MM.1S (cell line): ENCODE measurements at regions not wholly inside any gene's neighbourhood (a gene's known extent, or its start where the extent isn't known, plus 50 kb on each side); places are given as distances from the start of the nearest gene placed in this dataset.

Source experiments
- DNase-seq: peaks from one replicate; pipeline ENCODE4 v3.0.0-alpha.2; 2015
- H2AFZ ChIP-seq: fragments of 300-600 bp; sonication (generic); 2 replicates; pipeline ENCODE4 v1.6.0; 2016; ENCODE audit warnings: antibody characterized with exemption, low read length
- H3F3A ChIP-seq: fragments of 300-600 bp; sonication (generic); 2 replicates; pipeline ENCODE4 v1.6.1; 2016; ENCODE audit warnings: mild to moderate bottlenecking, antibody characterized with exemption, low read length, moderate library complexity, mixed read lengths; ENCODE audit not compliant: insufficient read depth
- H3K27ac ChIP-seq: fragments of 300-600 bp; sonication (generic); 2 replicates; pipeline ENCODE4 v1.5.1; 2016; ENCODE audit warnings: mild to moderate bottlenecking, low read length
- H3K27me3 ChIP-seq: fragments of 300-600 bp; sonication (generic); replicated peaks from 2 replicates; pipeline ENCODE4 v1.6.0; 2016; ENCODE audit warnings: low read length; ENCODE audit not compliant: insufficient read depth
- H3K36me3 ChIP-seq: fragments of 300-600 bp; sonication (generic); replicated peaks from 2 replicates; pipeline ENCODE4 v1.6.1; 2016; ENCODE audit warnings: mild to moderate bottlenecking, low read length, mixed read lengths; ENCODE audit not compliant: insufficient read depth
- H3K4me1 ChIP-seq: fragments of 300-600 bp; sonication (generic); 2 replicates; pipeline ENCODE4 v1.6.1; 2016; ENCODE audit warnings: low read length, mixed read lengths
- H3K4me2 ChIP-seq: fragments of 300-600 bp; sonication (generic); 2 replicates; pipeline ENCODE4 v1.6.0; 2016; ENCODE audit warnings: low read depth, low read length
- H3K4me3 ChIP-seq: fragments of 300-600 bp; sonication (generic); 2 replicates; pipeline ENCODE4 v1.5.1; 2016; ENCODE audit warnings: low read length, mixed read lengths
- H3K79me2 ChIP-seq: fragments of 300-600 bp; sonication (generic); 2 replicates; pipeline ENCODE4 v1.6.1; 2016; ENCODE audit warnings: mixed run types, low read length, mixed read lengths
- H3K9ac ChIP-seq: fragments of 300-600 bp; sonication (generic); 2 replicates; pipeline ENCODE4 v1.6.1; 2016; ENCODE audit warnings: low read length, mixed read lengths
- H3K9me2 ChIP-seq: fragments of 300-600 bp; sonication (generic); replicated peaks from 2 replicates; pipeline ENCODE4 v1.6.1; 2016; ENCODE audit warnings: mild to moderate bottlenecking, low read length, mixed read lengths; ENCODE audit not compliant: insufficient read depth
- H3K9me3 ChIP-seq: fragments of 300-600 bp; sonication (generic); replicated peaks from 2 replicates; pipeline ENCODE4 v1.6.1; 2016; ENCODE audit warnings: mild to moderate bottlenecking, low read length, mixed read lengths; ENCODE audit not compliant: insufficient read depth
- H4K20me1 ChIP-seq: fragments of 300-600 bp; sonication (generic); 2 replicates; pipeline ENCODE4 v1.6.1; 2016; ENCODE audit warnings: mild to moderate bottlenecking, low read length, moderate library complexity, mixed read lengths; ENCODE audit not compliant: insufficient read depth
- CTCF ChIP-seq: fragments of 300-600 bp; sonication (generic); IDR thresholded peaks from 2 replicates; pipeline ENCODE4 v1.5.1; 2016; ENCODE audit warnings: antibody characterized with exemption, low read length, mixed read lengths
- EZH2 ChIP-seq: fragments of 300-600 bp; sonication (generic); optimal IDR thresholded peaks from 2 replicates; pipeline ENCODE3; 2017; ENCODE audit warnings: low read depth, mild to moderate bottlenecking, antibody characterized with exemption, low read length, mixed read lengths
- EZH2phosphoT487 ChIP-seq: fragments of 300-600 bp; sonication (generic); IDR thresholded peaks from 2 replicates; pipeline ENCODE4 v1.6.1; 2018; ENCODE audit warnings: antibody characterized with exemption, low read length

GRCh38 chr18:39788383-39788782 is 2166.7 kb upstream of the PIK3C3 start:
- no peaks in the 10 kb centered on the region for H3K4me1 ChIP-seq
- H3K36me3 ChIP-seq, result no peaks in the 10 kb centered on the region
- H3K27ac ChIP-seq, result no peak overlapping the region
- no peaks in the 10 kb centered on the region for H3F3A ChIP-seq
- no peak overlapping the region for H3K9ac ChIP-seq
- TF ChIP-seq EZH2, result no peak
- no peak for TF ChIP-seq EZH2phosphoT487
- TF ChIP-seq CTCF, result no peak
- H3K9me2 ChIP-seq, result no peaks in the 10 kb centered on the region
- no peak for DNase-seq
- H3K4me3 ChIP-seq, result no peak overlapping the region
- H4K20me1 ChIP-seq, result no peaks in the 10 kb centered on the region
- no peaks in the 10 kb centered on the region for H3K9me3 ChIP-seq
- no peaks in the 10 kb centered on the region for H3K27me3 ChIP-seq
- no peak overlapping the region for H2AFZ ChIP-seq
- no peaks in the 10 kb centered on the region for H3K79me2 ChIP-seq
- no peak overlapping the region for H3K4me2 ChIP-seq

GRCh38 chr18:39786477-39786876 is 2168.6 kb upstream of the PIK3C3 start:
- H3K79me2 ChIP-seq, result no peaks in the 10 kb centered on the region
- H3K4me1 ChIP-seq, result no peaks in the 10 kb centered on the region
- no peaks in the 10 kb centered on the region for H3F3A ChIP-seq
- no peak overlapping the region for H3K4me3 ChIP-seq
- H2AFZ ChIP-seq, result no peak overlapping the region
- TF ChIP-seq CTCF, result no peak
- H3K9me2 ChIP-seq, result no peaks in the 10 kb centered on the region
- H3K27me3 ChIP-seq, result no peaks in the 10 kb centered on the region
- no peaks in the 10 kb centered on the region for H3K9me3 ChIP-seq
- no peak for DNase-seq
- no peak overlapping the region for H3K27ac ChIP-seq
- H3K4me2 ChIP-seq, result no peak overlapping the region
- H3K36me3 ChIP-seq, result no peaks in the 10 kb centered on the region
- no peak overlapping the region for H3K9ac ChIP-seq
- no peaks in the 10 kb centered on the region for H4K20me1 ChIP-seq

- no peak overlapping the region for H3K27ac ChIP-seq
- H3K27me3 ChIP-seq, result no peaks in the 10 kb centered on the region
- no peak overlapping the region for H3K9ac ChIP-seq
- H4K20me1 ChIP-seq, result no peaks in the 10 kb centered on the region
- no peak overlapping the region for H2AFZ ChIP-seq
- H3K9me3 ChIP-seq, result no peaks in the 10 kb centered on the region
- H3K4me2 ChIP-seq, result no peak overlapping the region
- no peaks in the 10 kb centered on the region for H3K4me1 ChIP-seq
- H3K9me2 ChIP-seq, result no peaks in the 10 kb centered on the region
- no peak overlapping the region for H3K4me3 ChIP-seq
- DNase-seq, result no peak
- no peaks in the 10 kb centered on the region for H3K79me2 ChIP-seq
- no peaks in the 10 kb centered on the region for H3F3A ChIP-seq
- TF ChIP-seq EZH2 (no peak), CTCF (no peak), EZH2phosphoT487 (no peak)
- no peaks in the 10 kb centered on the region for H3K36me3 ChIP-seq
These were observed 2170.5 kb upstream of the PIK3C3 start for GRCh38 chr18:39784541-39784940.

- no peaks in the 10 kb centered on the region for H3K36me3 ChIP-seq
- H3F3A ChIP-seq, result no peaks in the 10 kb centered on the region
- no peak for DNase-seq
- H3K9ac ChIP-seq, result no peak overlapping the region
- H3K27me3 ChIP-seq, result no peaks in the 10 kb centered on the region
- TF ChIP-seq EZH2 (no peak), EZH2phosphoT487 (no peak), CTCF (no peak)
- no peaks in the 10 kb centered on the region for H3K9me3 ChIP-seq
- no peak overlapping the region for H2AFZ ChIP-seq
- no peaks in the 10 kb centered on the region for H3K79me2 ChIP-seq
- no peaks in the 10 kb centered on the region for H3K4me1 ChIP-seq
- H4K20me1 ChIP-seq, result no peaks in the 10 kb centered on the region
- no peak overlapping the region for H3K4me2 ChIP-seq
- no peak overlapping the region for H3K27ac ChIP-seq
- H3K4me3 ChIP-seq, result no peak overlapping the region
- no peaks in the 10 kb centered on the region for H3K9me2 ChIP-seq
These were observed 2173.5 kb upstream of the PIK3C3 start for GRCh38 chr18:39781565-39781964.
